ENCODE measurements at regions not wholly inside any gene's neighbourhood (a gene's known extent, or its start where the extent isn't known, plus 50 kb on each side); places are given as distances from the start of the nearest gene placed in this dataset.

DNA sequence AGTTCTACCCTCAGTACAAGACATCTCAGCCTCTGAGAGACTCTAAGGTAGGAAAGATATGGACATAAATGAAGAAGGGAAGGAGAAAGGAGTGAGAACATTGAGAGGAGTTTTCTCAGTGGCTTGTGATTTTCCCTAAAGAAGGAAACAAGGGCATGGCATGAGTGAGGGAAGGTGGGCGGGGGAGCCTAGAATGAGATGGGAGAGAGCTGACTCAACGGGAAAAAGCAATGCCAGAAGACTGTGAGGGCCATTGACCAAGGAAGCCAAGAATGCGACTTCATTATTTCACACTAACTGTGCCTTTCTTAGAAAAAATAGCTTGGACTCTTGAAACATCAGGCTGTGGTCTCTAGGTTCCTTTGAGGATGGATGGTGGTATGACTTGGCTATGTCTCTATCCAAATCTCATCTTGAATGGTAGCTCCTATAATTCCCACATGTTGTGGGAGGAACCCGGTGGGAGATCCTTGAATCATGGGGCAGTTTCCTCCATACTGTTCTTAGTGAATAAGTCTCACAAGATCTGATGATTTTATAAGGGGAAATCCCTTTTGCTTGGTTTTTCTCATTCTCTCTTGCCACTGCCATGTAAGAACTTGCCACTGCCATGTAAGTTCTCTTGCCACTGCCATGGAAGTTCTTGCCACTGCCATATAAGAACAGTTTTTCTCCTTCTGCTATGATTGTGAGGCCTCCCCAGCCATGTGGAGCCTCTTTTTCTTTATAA lies 279.6 kb downstream of the NUAK1 start:
- H3K4me1 ChIP-seq (ENCODE audit: control insufficient read depth, insufficient read depth, low read length), result no peaks in the 10 kb centered on the region
- TF ChIP-seq, protein P1, sequence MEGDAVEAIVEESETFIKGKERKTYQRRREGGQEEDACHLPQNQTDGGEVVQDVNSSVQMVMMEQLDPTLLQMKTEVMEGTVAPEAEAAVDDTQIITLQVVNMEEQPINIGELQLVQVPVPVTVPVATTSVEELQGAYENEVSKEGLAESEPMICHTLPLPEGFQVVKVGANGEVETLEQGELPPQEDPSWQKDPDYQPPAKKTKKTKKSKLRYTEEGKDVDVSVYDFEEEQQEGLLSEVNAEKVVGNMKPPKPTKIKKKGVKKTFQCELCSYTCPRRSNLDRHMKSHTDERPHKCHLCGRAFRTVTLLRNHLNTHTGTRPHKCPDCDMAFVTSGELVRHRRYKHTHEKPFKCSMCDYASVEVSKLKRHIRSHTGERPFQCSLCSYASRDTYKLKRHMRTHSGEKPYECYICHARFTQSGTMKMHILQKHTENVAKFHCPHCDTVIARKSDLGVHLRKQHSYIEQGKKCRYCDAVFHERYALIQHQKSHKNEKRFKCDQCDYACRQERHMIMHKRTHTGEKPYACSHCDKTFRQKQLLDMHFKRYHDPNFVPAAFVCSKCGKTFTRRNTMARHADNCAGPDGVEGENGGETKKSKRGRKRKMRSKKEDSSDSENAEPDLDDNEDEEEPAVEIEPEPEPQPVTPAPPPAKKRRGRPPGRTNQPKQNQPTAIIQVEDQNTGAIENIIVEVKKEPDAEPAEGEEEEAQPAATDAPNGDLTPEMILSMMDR (IDR thresholded peaks at IDR 0.05), result no peak
- Mint-ChIP-seq H3K27ac (no peak overlapping the region), H3K27me3 (ENCODE audit: low read depth in 2 of 2) (peaks cover 5 to 10% of the 10 kb centered on the region in 2 donors), H3K4me1 (no peaks in the 10 kb centered on the region), H3K36me3 (no peaks in the 10 kb centered on the region), H3K9me3 (peaks cover 0 to 6% of the 10 kb centered on the region in 2 donors), H3K4me3 (no peak overlapping the region)
- ATAC-seq (no peak), DNase-seq (no peak)
- intact Hi-C loops (cut with micrococcal nuclease), result no loop called here
- WGBS (ENCODE audit: insufficient coverage), result 98% methylated on average over 2 of the region's 4 CpGs
- no peak overlapping the region for H3K4me3 ChIP-seq (ENCODE audit: low read length)
- H3K9me3 ChIP-seq (ENCODE audit: control insufficient read depth, insufficient read depth, low read length), result no peaks in the 10 kb centered on the region
- no peaks in the 10 kb centered on the region for H3K36me3 ChIP-seq (ENCODE audit: control insufficient read depth, insufficient read depth, low read length)
- no peak overlapping the region for H3K27ac ChIP-seq (ENCODE audit: low read length)
- no peaks in the 10 kb centered on the region for H3K27me3 ChIP-seq (ENCODE audit: control insufficient read depth, insufficient read depth, low read length)

DNA sequence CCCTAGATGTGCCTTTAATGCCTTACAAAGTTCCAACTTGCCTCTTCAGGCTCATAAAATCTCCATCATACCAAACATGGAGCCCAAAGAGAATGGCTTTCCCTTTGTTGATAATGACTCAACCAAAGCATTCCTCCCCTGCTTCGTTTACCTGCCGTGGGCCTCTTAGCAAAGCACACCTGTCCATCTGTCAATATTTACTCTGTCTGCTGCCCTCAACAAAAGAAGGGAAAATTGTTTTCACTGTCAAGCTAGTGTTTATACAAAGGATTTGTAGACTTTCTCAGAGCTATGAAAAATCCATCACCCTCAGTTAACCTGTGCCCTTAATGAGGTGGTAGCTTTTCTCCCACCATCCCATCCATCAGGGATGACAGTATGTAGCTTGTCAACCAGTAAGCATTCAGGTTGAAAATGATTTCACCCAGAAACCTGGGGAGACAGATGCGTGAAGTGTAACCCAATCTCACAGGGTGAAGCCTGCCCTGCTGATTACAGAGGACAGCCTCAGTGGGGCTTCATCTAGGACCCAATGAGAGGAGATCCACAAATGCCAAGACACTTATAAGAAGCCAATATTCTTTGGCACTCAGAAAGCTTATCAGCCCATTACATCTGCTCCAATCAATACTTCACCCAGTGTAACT lies 278.1 kb downstream of the NUAK1 start:
- Mint-ChIP-seq H3K9me3 (peaks cover 0 to 6% of the 10 kb centered on the region in 2 donors), H3K27ac (no peak overlapping the region), H3K4me1 (no peaks in the 10 kb centered on the region), H3K36me3 (no peaks in the 10 kb centered on the region), H3K4me3 (no peak overlapping the region), H3K27me3 (ENCODE audit: low read depth in 2 of 2) (peaks cover 0 to 7% of the 10 kb centered on the region in 2 donors)
- WGBS (ENCODE audit: insufficient coverage), result 93% methylated on average over 3 of the region's 3 CpGs
- Histone ChIP-seq H3K4me1 (ENCODE audit: control insufficient read depth, insufficient read depth, low read length) (no peaks in the 10 kb centered on the region), H3K27me3 (ENCODE audit: control insufficient read depth, insufficient read depth, low read length) (no peaks in the 10 kb centered on the region), H3K36me3 (ENCODE audit: control insufficient read depth, insufficient read depth, low read length) (no peaks in the 10 kb centered on the region), H3K27ac (ENCODE audit: low read length) (no peak overlapping the region), H3K4me3 (ENCODE audit: low read length) (no peak overlapping the region), H3K9me3 (ENCODE audit: control insufficient read depth, insufficient read depth, low read length) (no peaks in the 10 kb centered on the region)
- DNase-seq (no peak), ATAC-seq (no peak)
- intact Hi-C loops (cut with micrococcal nuclease), result no loop called here
- TF ChIP-seq, protein P1 (IDR thresholded peaks at IDR 0.05), result no peak

DNA sequence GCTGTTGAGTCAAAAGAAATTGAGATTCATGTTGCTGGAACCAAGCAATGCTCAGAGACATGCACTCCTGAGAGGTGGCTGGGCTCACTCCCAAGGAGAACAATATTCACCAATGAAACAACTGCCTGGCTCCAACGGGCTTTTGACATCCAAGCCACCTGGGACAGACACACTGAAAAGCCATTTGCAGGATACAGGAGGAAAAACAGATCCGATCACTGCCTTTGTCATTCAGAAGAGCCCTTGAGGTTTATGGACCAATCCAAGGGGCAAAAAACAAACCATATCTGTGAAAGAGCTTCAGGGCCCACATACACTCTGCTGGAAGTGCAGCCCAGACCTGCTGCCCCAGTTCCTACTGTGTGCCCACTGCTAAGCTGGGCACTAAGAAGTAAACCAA lies 277.5 kb downstream of the NUAK1 start:
- Histone ChIP-seq H3K27ac (ENCODE audit: low read length) (no peak overlapping the region), H3K4me3 (ENCODE audit: low read length) (no peak overlapping the region), H3K27me3 (ENCODE audit: control insufficient read depth, insufficient read depth, low read length) (no peaks in the 10 kb centered on the region), H3K9me3 (ENCODE audit: control insufficient read depth, insufficient read depth, low read length) (no peaks in the 10 kb centered on the region), H3K36me3 (ENCODE audit: control insufficient read depth, insufficient read depth, low read length) (no peaks in the 10 kb centered on the region), H3K4me1 (ENCODE audit: control insufficient read depth, insufficient read depth, low read length) (no peaks in the 10 kb centered on the region)
- DNase-seq, result no peak
- no peaks in the 10 kb centered on the region for H3K36me3 Mint-ChIP-seq
- TF ChIP-seq, protein P1 (IDR thresholded peaks at IDR 0.05), result no peak
- ATAC-seq, result no peak
- 76% methylated on average over 2 of the region's 2 CpGs for WGBS (ENCODE audit: insufficient coverage)
- peaks cover 0 to 6% of the 10 kb centered on the region in 2 donors for H3K9me3 Mint-ChIP-seq
- peaks cover 0 to 7% of the 10 kb centered on the region in 2 donors for H3K27me3 Mint-ChIP-seq (ENCODE audit: low read depth in 2 of 2)
- no peak overlapping the region for H3K27ac Mint-ChIP-seq
- intact Hi-C loops (cut with micrococcal nuclease), result no loop called here
- no peaks in the 10 kb centered on the region for H3K4me1 Mint-ChIP-seq
- H3K4me3 Mint-ChIP-seq, result no peak overlapping the region

Data from natural killer cell (primary cell).